ENCODE measurements at regions not wholly inside any gene's neighbourhood (a gene's known extent, or its start where the extent isn't known, plus 50 kb on each side); places are given as distances from the start of the nearest gene placed in this dataset.

GRCh38 chr2:167871286-167871685 is 376.1 kb downstream of the STK39 start:
- TF ChIP-seq CTCF (IDR thresholded peaks at IDR 0.05) (no peak), POLR2A (IDR thresholded peaks at IDR 0.05) (no peak)
